MM.1S (cell line): ENCODE measurements at regions not wholly inside any gene's neighbourhood (a gene's known extent, or its start where the extent isn't known, plus 50 kb on each side); places are given as distances from the start of the nearest gene placed in this dataset.

Experiments
- EZH2 ChIP-seq: fragments of 300-600 bp; sonication (generic); optimal IDR thresholded peaks from 2 replicates; pipeline ENCODE3; 2017; ENCODE audit warnings: low read depth, mild to moderate bottlenecking, antibody characterized with exemption, low read length, mixed read lengths
- EZH2phosphoT487 ChIP-seq: fragments of 300-600 bp; sonication (generic); IDR thresholded peaks from 2 replicates; pipeline ENCODE4 v1.6.1; 2018; ENCODE audit warnings: antibody characterized with exemption, low read length
- TF ChIP-seq, protein P1 (sequence below): fragments of 300-600 bp; sonication (generic); IDR thresholded peaks from 2 replicates; pipeline ENCODE4 v1.5.1; 2016; ENCODE audit warnings: antibody characterized with exemption, low read length, mixed read lengths

DNA sequence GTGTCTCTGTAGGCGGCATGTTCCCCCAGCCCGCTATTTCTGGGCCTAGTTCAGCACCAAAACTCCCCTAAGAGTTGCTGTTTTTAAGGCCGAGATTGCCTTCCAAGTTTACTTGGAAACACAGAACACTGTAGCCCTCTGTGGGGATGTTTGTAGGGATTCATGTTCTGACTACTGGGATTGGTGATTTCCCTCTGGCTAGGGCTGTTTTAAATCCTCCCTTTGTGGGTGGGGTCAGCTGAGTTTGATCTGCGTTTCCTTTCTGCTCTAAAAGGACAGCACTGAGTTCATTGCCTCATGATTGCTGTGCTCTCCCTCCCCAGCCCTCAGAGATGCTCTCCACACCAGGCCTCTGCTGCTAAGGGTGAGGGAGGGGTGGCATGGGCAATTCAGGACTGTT, 640.6 kb upstream of the DPPA4 start:
- TF ChIP-seq, protein P1, sequence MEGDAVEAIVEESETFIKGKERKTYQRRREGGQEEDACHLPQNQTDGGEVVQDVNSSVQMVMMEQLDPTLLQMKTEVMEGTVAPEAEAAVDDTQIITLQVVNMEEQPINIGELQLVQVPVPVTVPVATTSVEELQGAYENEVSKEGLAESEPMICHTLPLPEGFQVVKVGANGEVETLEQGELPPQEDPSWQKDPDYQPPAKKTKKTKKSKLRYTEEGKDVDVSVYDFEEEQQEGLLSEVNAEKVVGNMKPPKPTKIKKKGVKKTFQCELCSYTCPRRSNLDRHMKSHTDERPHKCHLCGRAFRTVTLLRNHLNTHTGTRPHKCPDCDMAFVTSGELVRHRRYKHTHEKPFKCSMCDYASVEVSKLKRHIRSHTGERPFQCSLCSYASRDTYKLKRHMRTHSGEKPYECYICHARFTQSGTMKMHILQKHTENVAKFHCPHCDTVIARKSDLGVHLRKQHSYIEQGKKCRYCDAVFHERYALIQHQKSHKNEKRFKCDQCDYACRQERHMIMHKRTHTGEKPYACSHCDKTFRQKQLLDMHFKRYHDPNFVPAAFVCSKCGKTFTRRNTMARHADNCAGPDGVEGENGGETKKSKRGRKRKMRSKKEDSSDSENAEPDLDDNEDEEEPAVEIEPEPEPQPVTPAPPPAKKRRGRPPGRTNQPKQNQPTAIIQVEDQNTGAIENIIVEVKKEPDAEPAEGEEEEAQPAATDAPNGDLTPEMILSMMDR = no peak
- no peak for TF ChIP-seq EZH2
- TF ChIP-seq EZH2phosphoT487 = no peak
